ENCODE measurements at regions not wholly inside any gene's neighbourhood (a gene's known extent, or its start where the extent isn't known, plus 50 kb on each side); places are given as distances from the start of the nearest gene placed in this dataset.

- DNase-seq, result no peak
Observed at GRCh38 chr9:88798476-88798875, 192.8 kb upstream of the S1PR3 start.

GRCh38 chr9:88799541-88800328 is 191.5 kb upstream of the S1PR3 start:
- no peak for DNase-seq

DNA sequence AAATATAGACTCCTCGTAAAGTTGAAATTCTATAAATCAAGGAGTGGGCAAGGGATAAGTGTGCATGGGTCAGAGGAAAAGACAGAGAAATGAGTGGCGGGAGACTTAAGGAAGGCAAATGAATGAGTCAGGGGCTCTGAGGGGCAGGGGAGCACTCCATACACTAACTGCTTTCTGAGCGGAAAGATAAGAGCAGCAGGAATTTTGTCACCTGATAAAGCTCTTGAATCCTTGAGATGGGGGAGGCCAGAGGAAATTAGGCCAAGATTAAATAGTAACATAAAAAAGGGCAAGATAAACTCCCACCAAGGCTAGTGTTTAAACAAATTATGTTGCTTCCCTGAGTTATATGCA is 191.0 kb upstream of the S1PR3 start:
- DNase-seq, result no peak

DNA sequence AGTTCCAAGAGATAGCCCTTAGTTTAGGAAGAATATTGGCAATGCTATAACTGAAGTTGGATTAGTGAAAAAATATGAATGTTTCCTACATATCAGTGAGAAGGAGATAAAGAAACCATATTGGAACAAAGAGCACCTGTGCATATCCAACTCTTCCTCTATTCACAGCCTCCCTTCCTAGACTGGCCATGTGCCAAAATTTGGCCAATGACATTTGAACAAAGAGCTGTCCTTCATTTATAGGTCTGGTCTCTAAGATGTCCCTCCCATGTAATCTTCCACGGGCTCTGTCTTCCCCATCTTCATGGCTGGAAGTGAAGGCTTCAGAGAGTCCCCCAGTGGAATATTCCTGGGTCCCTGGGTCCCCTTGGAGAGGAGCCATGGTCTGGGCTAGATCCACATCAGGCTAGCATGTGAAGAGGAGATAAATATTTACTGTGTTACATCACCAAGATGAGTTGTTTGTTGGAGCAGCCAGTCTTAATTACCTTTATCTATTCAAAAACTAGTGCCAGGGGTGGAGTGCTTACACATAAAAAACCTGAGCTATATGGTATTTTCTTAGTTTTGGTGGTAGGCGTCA is 190.0 kb upstream of the S1PR3 start:
- no peak for DNase-seq

DNA sequence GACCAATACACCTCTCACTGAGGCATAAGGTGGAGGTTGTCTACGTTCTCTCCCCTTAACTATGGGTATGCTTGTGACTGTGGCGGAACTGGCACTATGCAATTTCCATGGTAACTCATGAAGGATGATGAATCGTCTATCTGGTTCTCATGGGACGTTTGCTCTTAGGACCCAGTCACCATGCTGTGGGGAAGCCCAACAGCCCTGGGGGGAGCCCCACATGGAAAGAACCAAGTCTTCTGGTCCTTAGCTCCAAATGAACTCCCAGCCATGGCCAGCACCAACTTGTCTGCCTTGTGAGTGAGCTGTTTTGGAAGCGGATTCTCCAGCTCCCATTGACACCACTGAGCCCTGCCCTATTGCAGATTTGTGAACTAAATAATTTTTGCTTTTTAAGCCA is 188.7 kb upstream of the S1PR3 start:
- DNase-seq, result peak; percentile 29 to 58 (median 44)

GRCh38 chr9:88803546-88804253 is 187.6 kb upstream of the S1PR3 start:
- DNase-seq, result no peak

DNA sequence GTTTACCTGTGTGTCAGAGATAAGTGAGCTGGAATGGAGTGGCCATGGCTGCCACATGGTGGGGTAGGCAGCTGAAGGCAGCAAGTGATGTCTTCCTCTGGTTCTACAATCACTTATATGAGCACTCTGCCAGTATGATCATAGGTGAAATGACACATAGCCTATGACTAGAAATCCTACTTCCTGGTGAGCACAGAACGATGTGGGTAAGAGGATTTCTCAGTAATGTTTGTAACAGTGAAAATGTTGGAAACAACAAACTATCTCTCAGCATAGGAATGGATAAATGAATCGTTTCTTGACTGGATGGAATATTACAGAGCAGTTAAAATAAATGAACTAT is 187.0 kb upstream of the S1PR3 start:
- DNase-seq, result peak in 1 of 3 donors; percentile 17

DNA sequence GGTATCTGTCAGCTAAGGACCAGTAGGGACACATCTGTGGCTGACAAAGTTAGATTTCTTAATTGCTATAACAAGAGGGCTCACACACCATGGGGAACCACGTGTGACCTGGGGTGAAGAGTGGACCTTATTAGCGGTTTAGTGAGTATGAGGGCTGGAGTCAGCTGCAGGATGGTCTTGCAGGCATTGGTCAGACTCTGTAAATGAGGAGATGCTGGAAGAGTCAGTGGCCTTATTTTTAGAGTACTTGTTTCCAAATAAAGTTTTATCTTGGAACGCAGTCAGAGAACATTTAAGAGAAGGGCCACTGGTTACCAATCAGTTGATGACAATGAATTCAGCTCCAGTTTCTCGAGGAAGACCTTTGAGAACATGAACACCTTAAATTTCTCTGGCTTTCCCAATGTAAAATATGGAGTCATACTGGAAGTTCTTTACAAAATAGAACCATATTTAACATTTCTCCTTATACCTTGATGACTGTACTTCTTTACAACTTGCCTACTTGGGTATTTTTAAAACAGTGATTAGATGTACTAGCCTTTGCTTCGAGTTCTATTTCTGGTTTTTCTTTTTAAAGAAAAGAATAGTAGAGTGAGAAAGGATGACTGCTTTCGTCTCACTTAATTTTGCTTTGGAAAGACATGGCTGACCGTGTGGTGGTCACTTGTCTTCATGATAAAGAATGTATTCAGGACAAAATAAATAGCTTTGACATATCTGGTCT is 185.9 kb upstream of the S1PR3 start:
- no peak for DNase-seq

- no peak for DNase-seq
Observed at GRCh38 chr9:88807426-88807825, 183.8 kb upstream of the S1PR3 start.

- DNase-seq, result no peak
Observed at GRCh38 chr9:88808019-88808656, 183.1 kb upstream of the S1PR3 start.

DNA sequence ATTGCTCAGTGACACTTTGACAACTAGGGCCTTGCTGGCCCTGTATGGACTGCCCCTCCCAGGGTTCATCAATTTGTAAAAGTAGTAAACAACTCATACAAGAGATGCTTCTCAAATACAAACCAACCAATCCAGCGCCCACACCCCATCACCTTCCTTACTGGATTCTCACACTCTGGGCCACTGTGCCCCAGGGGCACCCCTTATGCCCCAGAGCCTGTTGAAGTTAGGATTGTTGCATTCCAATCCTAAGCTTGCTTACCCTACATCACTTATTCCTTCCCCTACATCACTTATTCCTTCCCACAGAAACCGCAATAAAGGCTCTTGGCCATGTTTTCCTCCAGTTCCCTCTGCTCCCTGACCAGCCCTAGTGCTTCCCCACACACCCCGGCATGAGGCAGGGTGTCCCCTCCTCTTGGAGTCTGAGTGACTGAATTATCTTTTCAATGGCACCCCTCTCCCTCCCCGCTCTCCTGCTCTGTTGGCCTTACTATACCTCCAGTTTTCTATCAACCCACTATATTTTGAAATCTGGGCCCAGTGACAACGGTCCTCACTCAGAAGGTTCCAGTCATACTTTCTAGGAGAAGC is 182.4 kb upstream of the S1PR3 start:
- DNase-seq, result no peak

DNA sequence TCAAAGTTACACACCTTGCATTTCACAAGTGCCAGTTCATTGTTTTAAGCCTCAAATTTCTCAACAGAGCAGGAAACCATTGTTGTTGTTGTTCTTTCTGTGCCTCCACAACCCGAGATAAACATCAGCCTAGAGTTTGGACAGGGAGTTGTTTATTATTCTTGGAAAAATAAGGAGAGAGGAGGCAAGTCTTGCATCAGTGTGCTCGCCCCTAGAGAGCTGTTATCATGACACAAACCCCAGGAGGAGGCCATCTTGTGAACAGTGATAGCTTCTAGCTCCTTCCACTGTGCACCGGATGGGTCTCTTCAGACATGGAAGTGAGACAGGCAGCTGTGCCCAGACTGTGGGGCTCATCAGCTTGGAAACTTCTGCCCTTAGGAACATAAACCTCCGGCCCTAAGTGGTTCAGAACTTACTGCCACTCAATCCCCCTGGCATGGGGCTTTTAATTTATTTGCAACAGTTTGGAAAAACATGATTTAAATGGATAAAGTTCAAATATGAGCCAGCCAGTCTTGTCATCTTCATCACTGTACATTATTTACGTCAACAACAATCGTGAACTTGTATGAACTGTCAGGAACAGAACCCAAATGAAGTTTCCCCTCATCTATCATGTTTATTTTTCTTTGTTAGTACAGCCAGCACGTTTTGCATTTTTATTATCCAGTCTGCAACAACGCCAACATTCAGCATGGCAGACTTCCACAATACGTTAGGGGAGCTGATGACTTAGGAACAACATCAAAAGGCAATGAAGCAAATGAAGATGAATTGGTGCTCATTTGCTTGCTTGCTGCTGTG is 181.7 kb upstream of the S1PR3 start:
- no peak for DNase-seq

DNA sequence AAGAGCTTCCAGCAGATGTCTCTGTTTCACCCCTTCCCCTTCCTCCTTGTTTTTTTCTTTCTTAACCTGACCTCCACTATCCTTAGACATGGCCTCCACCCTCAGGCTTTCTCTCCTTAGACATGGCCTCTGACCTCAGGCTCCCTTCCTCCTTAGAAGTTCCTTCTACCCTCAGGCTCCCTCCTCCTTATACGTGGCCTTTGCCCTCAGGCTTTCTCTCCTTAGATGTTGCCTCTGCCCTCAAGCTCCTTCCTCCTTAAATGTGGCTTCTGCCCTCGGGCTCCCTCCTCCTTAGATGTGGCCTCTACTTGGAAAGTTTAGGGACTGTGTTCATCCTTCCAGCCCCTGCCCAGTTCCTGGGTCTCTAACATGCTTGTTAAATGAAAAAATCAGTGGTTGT is 180.4 kb upstream of the S1PR3 start:
- DNase-seq, result no peak

DNA sequence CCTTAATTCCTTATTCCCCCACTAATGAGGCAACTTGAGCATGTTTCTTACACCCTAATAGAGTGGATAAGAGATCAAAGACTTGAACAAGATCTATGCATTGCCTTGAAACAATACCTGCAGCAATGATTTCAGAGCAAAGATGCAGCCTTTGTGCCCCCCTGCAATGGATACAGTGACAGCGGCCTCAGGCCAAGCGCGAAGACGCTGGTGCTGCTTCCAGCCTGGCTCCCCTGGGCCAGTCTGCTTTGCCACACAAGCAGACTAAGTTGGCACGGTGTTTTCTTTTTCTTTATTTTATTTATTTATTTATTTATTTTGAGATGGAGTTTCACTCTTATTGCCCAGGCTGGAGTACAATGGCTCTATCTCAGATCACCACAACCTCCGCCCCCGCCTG is 179.8 kb upstream of the S1PR3 start:
- no peak for DNase-seq

DNA sequence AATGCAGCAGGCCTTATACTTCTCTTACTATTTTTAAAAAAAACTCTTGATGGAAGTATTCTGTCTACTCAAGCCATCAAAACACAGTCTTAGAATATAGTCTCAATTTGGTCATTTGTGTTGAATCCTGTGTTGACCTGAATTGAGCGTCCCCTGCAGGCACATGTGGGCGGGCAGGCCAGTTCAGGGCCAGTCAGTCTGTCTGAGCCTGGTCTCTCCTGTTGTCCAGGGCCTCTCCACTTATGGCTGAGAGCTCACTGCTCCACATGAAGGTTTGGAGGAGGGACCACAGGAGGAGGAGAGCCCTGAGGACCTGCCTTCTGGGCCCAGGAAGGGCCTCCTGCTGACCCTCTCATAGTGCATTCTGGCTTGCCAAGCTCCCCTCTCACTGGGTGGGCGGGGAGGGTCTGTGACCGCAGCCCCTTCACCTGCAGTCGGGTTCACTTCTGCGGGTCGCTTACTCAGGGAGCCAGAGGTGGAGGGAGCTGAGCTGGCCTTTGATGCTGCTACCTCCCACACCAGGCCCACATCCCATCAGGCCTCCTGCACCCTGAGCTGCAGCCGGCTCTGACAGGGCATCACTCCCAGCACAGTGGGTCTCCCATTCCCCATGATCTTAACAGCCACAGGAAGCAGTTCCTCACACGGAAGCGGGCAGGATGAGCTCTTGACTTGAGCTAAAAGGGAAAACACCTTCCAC is 178.2 kb upstream of the S1PR3 start:
- DNase-seq, result no peak

- DNase-seq, result no peak
Observed at GRCh38 chr9:88813638-88814209, 177.5 kb upstream of the S1PR3 start.

- DNase-seq, result no peak
Observed at GRCh38 chr9:88814577-88814976, 176.7 kb upstream of the S1PR3 start.

DNA sequence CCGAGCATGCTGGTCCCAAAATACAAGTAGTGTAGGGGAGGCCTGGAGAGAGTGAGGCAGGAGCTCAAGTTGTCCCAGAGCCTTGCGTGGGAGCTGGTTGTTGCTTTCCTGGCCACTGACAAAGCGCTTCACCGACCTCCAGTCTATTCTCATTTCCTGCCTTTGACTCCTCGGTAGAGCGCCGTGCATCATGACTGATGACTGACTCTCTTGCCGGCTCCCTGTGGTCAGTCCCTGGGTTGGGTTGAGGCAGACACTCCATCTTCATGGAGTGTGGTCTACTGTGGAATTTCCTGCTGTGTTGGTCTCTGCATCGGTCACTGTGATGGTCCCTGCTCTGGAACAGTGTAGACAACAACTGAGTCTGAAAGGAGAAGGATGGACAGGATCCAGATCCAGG is 175.1 kb upstream of the S1PR3 start:
- no peak for DNase-seq

GRCh38 chr9:88816591-88816990 is 174.7 kb upstream of the S1PR3 start:
- no peak for DNase-seq

DNA sequence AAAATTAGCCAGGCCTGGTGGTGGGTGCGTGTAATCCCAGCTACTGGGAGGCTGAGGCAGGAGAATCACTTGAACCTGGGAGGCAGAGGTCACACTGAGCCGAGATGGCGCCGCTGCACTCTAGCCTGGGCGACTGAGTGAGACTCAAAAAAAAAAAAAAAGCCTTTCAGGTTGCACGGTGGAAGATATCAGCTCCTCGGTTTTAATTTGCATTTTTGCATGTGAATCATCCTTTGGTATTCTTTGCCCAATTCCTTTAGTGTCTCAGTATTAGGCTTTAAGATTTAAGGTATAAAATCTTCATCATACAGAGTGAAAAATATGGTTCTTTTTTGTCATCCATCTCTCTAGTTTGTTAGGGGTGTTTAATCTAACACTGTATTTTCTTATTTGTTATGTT is 173.6 kb upstream of the S1PR3 start:
- DNase-seq, result no peak

All from suppressor macrophage treated with lipopolysaccharide for 1 hour (primary cell).